ENCODE measurements at regions not wholly inside any gene's neighbourhood (a gene's known extent, or its start where the extent isn't known, plus 50 kb on each side); places are given as distances from the start of the nearest gene placed in this dataset.

- DNase-seq = no peak
Measured at GRCh38 chr4:11336435-11336834, 92.3 kb downstream of the HS3ST1 start.

GRCh38 chr4:11334887-11335286, 93.8 kb downstream of the HS3ST1 start:
- no peaks in the 10 kb centered on the region for H3K4me1 ChIP-seq
- H3K27me3 ChIP-seq = no peaks in the 10 kb centered on the region
- in situ Hi-C loops (cut with MboI; ENCODE audit: low pct_ligation_motif_present in 1 of 4, low pct_unique_long_range_greater_than_20kb in 1 of 4, low sequenced_read_pairs in 3 of 4) (no loop called here), intact Hi-C loops (cut with DNase I; ENCODE audit: low total_unique reads) (no loop called here)
- H3K36me3 ChIP-seq = no peaks in the 10 kb centered on the region
- TF ChIP-seq POLR2AphosphoS5 (IDR thresholded peaks at IDR 0.05) = no peak
- no peak for TF ChIP-seq POLR2A (IDR thresholded peaks at IDR 0.05)
- TF ChIP-seq CTCF (IDR thresholded peaks at IDR 0.05) = no peak
- no peak for TF ChIP-seq EP300 (IDR thresholded peaks at IDR 0.05; ENCODE audit: low read depth)
- no peak for DNase-seq
- 60 to 77% methylated on average over 3 to 4 of the region's 4 CpGs for WGBS, 2 donors (ENCODE audit: low coverage in 1 of 2)
- no peak overlapping the region for H3K4me3 ChIP-seq
- H3K9me3 ChIP-seq = no peaks in the 10 kb centered on the region
- H3K27ac ChIP-seq = no peak overlapping the region

More at GRCh38 chr4:11336435-11336834, 92.3 kb downstream of the HS3ST1 start:
- 78 to 81% methylated on average over 2 to 4 of the region's 4 CpGs for WGBS, 2 donors (ENCODE audit: low coverage in 1 of 2)
- H3K27ac ChIP-seq = no peak overlapping the region
- H3K9me3 ChIP-seq = no peaks in the 10 kb centered on the region
- in situ Hi-C loops (cut with MboI; ENCODE audit: low pct_ligation_motif_present in 1 of 4, low pct_unique_long_range_greater_than_20kb in 1 of 4, low sequenced_read_pairs in 3 of 4) = no loop called here
- no peak overlapping the region for H3K4me3 ChIP-seq
- no peak for TF ChIP-seq CTCF (IDR thresholded peaks at IDR 0.05)
- H3K27me3 ChIP-seq = no peaks in the 10 kb centered on the region
- no peaks in the 10 kb centered on the region for H3K36me3 ChIP-seq
- intact Hi-C loops (cut with DNase I; ENCODE audit: low total_unique reads) = no loop called here
- no peaks in the 10 kb centered on the region for H3K4me1 ChIP-seq

- Histone ChIP-seq H3K4me3 (no peak overlapping the region), H3K4me1 (no peaks in the 10 kb centered on the region), H3K27me3 (no peaks in the 10 kb centered on the region), H3K27ac (no peak overlapping the region), H3K9me3 (no peaks in the 10 kb centered on the region), H3K36me3 (no peaks in the 10 kb centered on the region)
- TF ChIP-seq POLR2AphosphoS5 (IDR thresholded peaks at IDR 0.05) = no peak
- no peak for TF ChIP-seq POLR2A (IDR thresholded peaks at IDR 0.05)
- no peak for TF ChIP-seq CTCF (IDR thresholded peaks at IDR 0.05)
- no peak for TF ChIP-seq EP300 (IDR thresholded peaks at IDR 0.05; ENCODE audit: low read depth)
- 67 to 80% methylated on average over 1 to 2 of the region's 2 CpGs for WGBS, 2 donors (ENCODE audit: low coverage in 1 of 2)
- intact Hi-C loops (cut with DNase I; ENCODE audit: low total_unique reads) (no loop called here), in situ Hi-C loops (cut with MboI; ENCODE audit: low pct_ligation_motif_present in 1 of 4, low pct_unique_long_range_greater_than_20kb in 1 of 4, low sequenced_read_pairs in 3 of 4) (no loop called here)
- DNase-seq = no peak
Measured at GRCh38 chr4:11328401-11328800, 100.3 kb downstream of the HS3ST1 start.

- WGBS, 2 donors (ENCODE audit: low coverage in 1 of 2) = 61 to 73% methylated on average over 2 of the region's 2 CpGs
- TF ChIP-seq POLR2AphosphoS5 (IDR thresholded peaks at IDR 0.05) (no peak), POLR2A (IDR thresholded peaks at IDR 0.05) (no peak), CTCF (IDR thresholded peaks at IDR 0.05) (no peak), EP300 (IDR thresholded peaks at IDR 0.05; ENCODE audit: low read depth) (no peak)
- H3K27me3 ChIP-seq = no peaks in the 10 kb centered on the region
- no peaks in the 10 kb centered on the region for H3K9me3 ChIP-seq
- H3K27ac ChIP-seq = no peak overlapping the region
- H3K4me3 ChIP-seq = no peak overlapping the region
- no peaks in the 10 kb centered on the region for H3K36me3 ChIP-seq
- in situ Hi-C loops (cut with MboI; ENCODE audit: low pct_ligation_motif_present in 1 of 4, low pct_unique_long_range_greater_than_20kb in 1 of 4, low sequenced_read_pairs in 3 of 4) = no loop called here
- intact Hi-C loops (cut with DNase I; ENCODE audit: low total_unique reads) = no loop called here
- no peak for DNase-seq
- H3K4me1 ChIP-seq = no peaks in the 10 kb centered on the region
Measured at GRCh38 chr4:11326021-11326420, 102.7 kb downstream of the HS3ST1 start.
